Parathyroid adenoma (tissue), 2 donors: ENCODE measurements at regions not wholly inside any gene's neighbourhood (a gene's known extent, or its start where the extent isn't known, plus 50 kb on each side); places are given as distances from the start of the nearest gene placed in this dataset.

Source experiments
- H2AFZ ChIP-seq: fragments of 300-600 bp; sonication (generic); one replicate; pipeline ENCODE4 v1.7.0; 2017; ENCODE audit warnings: antibody characterized with exemption, mild to moderate bottlenecking
- H3K27ac ChIP-seq: fragments of 300-600 bp; sonication (generic); one replicate; pipeline ENCODE4 v1.7.0; 2017
- H3K27me3 ChIP-seq: fragments of 300-600 bp; sonication (generic); one replicate; pipeline ENCODE4 v1.7.0; 2017; ENCODE audit warnings: low read length; ENCODE audit not compliant: control insufficient read depth, insufficient read depth
- H3K36me3 ChIP-seq: fragments of 300-600 bp; sonication (generic); one replicate; pipeline ENCODE4 v1.7.0; 2017; ENCODE audit warnings: low read length; ENCODE audit not compliant: control insufficient read depth, insufficient read depth
- H3K4me1 ChIP-seq: fragments of 300-600 bp; sonication (generic); one replicate; pipeline ENCODE4 v1.7.0; 2017; ENCODE audit warnings: control low read depth
- H3K4me2 ChIP-seq: fragments of 300-600 bp; sonication (generic); one replicate; pipeline ENCODE4 v1.7.0; 2017; ENCODE audit warnings: low read length
- H3K4me3 ChIP-seq: fragments of 300-600 bp; sonication (generic); one replicate; pipeline ENCODE4 v1.7.0; 2017; ENCODE audit warnings: low read depth, low read length
- H3K79me2 ChIP-seq: fragments of 300-600 bp; sonication (generic); one replicate; pipeline ENCODE4 v1.7.0; 2017; ENCODE audit warnings: control low read depth
- H3K9ac ChIP-seq: fragments of 300-600 bp; sonication (generic); one replicate; pipeline ENCODE4 v1.7.0; 2017; ENCODE audit warnings: mild to moderate bottlenecking
- H3K9me3 ChIP-seq: fragments of 300-600 bp; sonication (generic); one replicate; pipeline ENCODE4 v1.7.0; 2017; ENCODE audit warnings: low read length; ENCODE audit not compliant: control insufficient read depth
- CTCF ChIP-seq: fragments of 300-600 bp; sonication (generic); IDR thresholded peaks from one replicate; pipeline ENCODE4 v1.7.0; 2017; ENCODE audit warnings: antibody characterized with exemption, mild to moderate bottlenecking
- donor health status: primary hyperparathyroidism.

GRCh38 chr2:181264441-181264840 is 192.7 kb upstream of the ITGA4 start:
- TF ChIP-seq CTCF, result no peak
- H3K79me2 ChIP-seq, result no peaks in the 10 kb centered on the region
- no peaks in the 10 kb centered on the region for H3K36me3 ChIP-seq
- H3K27ac ChIP-seq, result no peak overlapping the region
- H3K4me1 ChIP-seq, result no peaks in the 10 kb centered on the region
- H3K27me3 ChIP-seq, result no peaks in the 10 kb centered on the region
- no peak overlapping the region for H3K9ac ChIP-seq
- no peak overlapping the region for H2AFZ ChIP-seq
- no peaks in the 10 kb centered on the region for H3K9me3 ChIP-seq
- no peak overlapping the region for H3K4me3 ChIP-seq
- no peak overlapping the region for H3K4me2 ChIP-seq

- Histone ChIP-seq H3K36me3 (no peaks in the 10 kb centered on the region), H2AFZ (no peak overlapping the region), H3K9me3 (no peaks in the 10 kb centered on the region), H3K79me2 (no peaks in the 10 kb centered on the region), H3K27ac (no peak overlapping the region), H3K4me1 (no peaks in the 10 kb centered on the region), H3K4me2 (no peak overlapping the region), H3K4me3 (no peak overlapping the region), H3K9ac (no peak overlapping the region), H3K27me3 (no peaks in the 10 kb centered on the region)
- no peak for TF ChIP-seq CTCF
Measured at GRCh38 chr2:181266614-181267013, 190.6 kb upstream of the ITGA4 start.

DNA sequence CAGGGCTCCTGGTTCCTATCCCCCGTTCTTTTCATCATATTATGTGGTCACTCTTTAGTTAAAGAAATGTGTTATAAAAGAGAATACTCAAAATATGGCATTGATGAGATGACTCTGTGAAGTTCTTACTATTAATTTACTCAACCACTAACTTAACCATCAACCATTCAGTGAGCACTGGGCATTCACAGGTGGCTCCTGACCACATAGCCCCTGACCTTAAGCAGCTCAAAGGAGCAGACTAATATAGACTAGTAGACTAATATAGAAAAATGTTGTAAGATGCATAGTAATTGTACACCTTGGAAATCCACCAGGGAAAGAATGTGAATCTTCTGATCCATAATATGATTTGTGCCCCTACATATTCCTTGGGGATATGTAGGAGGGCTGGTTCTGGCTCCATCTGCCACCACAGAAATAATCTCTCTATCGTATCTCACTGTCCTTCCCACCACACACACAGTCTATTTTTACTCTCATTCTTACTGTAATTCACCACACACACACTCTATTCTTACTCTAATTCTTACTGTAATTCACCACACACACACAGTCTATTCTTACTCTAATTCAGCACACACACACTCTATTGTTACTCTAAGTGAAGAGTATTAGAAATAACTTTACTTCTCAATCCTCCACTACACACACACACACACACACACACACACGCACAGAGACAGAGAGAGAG is 188.9 kb upstream of the ITGA4 start:
- no peaks in the 10 kb centered on the region for H3K79me2 ChIP-seq
- H3K4me1 ChIP-seq, result no peaks in the 10 kb centered on the region
- H3K36me3 ChIP-seq, result no peaks in the 10 kb centered on the region
- H3K27ac ChIP-seq, result no peak overlapping the region
- H3K4me3 ChIP-seq, result no peak overlapping the region
- no peak overlapping the region for H2AFZ ChIP-seq
- H3K9ac ChIP-seq, result no peak overlapping the region
- H3K9me3 ChIP-seq, result no peaks in the 10 kb centered on the region
- no peak overlapping the region for H3K4me2 ChIP-seq
- H3K27me3 ChIP-seq, result no peaks in the 10 kb centered on the region
- TF ChIP-seq CTCF, result no peak

GRCh38 chr2:181273986-181274385 is 183.2 kb upstream of the ITGA4 start:
- H3K4me1 ChIP-seq, result no peaks in the 10 kb centered on the region
- no peak overlapping the region for H3K4me3 ChIP-seq
- no peak overlapping the region for H3K9ac ChIP-seq
- H3K36me3 ChIP-seq, result no peaks in the 10 kb centered on the region
- no peaks in the 10 kb centered on the region for H3K27me3 ChIP-seq
- no peaks in the 10 kb centered on the region for H3K79me2 ChIP-seq
- H3K4me2 ChIP-seq, result no peak overlapping the region
- no peak overlapping the region for H2AFZ ChIP-seq
- H3K27ac ChIP-seq, result no peak overlapping the region
- TF ChIP-seq CTCF, result no peak
- no peaks in the 10 kb centered on the region for H3K9me3 ChIP-seq

- Histone ChIP-seq H3K79me2 (no peaks in the 10 kb centered on the region), H3K9ac (no peak overlapping the region), H3K27ac (no peak overlapping the region), H3K4me3 (no peak overlapping the region), H3K9me3 (no peaks in the 10 kb centered on the region), H3K27me3 (no peaks in the 10 kb centered on the region), H3K4me1 (no peaks in the 10 kb centered on the region), H2AFZ (peak overlapping the region; percentile 29), H3K36me3 (no peaks in the 10 kb centered on the region), H3K4me2 (no peak overlapping the region)
- TF ChIP-seq CTCF, result no peak
Measured at GRCh38 chr2:181275643-181276070, 181.5 kb upstream of the ITGA4 start.
